K562 (cell line): ENCODE measurements at regions not wholly inside any gene's neighbourhood (a gene's known extent, or its start where the extent isn't known, plus 50 kb on each side); places are given as distances from the start of the nearest gene placed in this dataset.

Experiments used
- ATAC-seq: fragments of 200-7000 bp; cut with Tn5 transposase; 3 replicates; pipeline ENCODE4 v1.9.1; 2020; ENCODE audit warnings: moderate library complexity
- BruUV-seq: library from RNA; stranded (reverse); fragments of 400-500 nt; replicated peaks from 2 replicates; lab custom pipeline; 2021; lab: Mats Ljungman, UMichigan
- CTCF ChIA-PET: fragments of 300-600 bp; formaldehyde crosslinking; extraction: SDS; loops from one replicate; lab custom pipeline; 2021; ENCODE audit warnings: low intra/inter-chr PET ratio; lab: Yijun Ruan, JAX
- POLR2A ChIA-PET: fragments of 300-600, 350-650 bp; sonication (Branson Sonifier 250); formaldehyde crosslinking; extraction: SDS; loops from one replicate; lab custom pipeline; 2021; ENCODE audit warnings: antibody characterized with exemption, inconsistent platforms; lab: Yijun Ruan, JAX
- DNase-seq, 4 experiments: peaks; one replicate each; pipeline versions ENCODE4 v3.0.0 to v3.0.0-alpha.2; 2011 to 2018; ENCODE audit warnings: low spot score in 3 of 4, mixed read lengths in 3 of 4; ENCODE audit errors: extremely low read depth in 1 of 4
- FAIRE-seq: peaks from 2 replicates; lab custom pipeline; 2011; peaks lifted over from hg19 to GRCh38; lab: Jason Lieb, UNC
- H2AFZ ChIP-seq: 2 replicates; pipeline ENCODE4 v1.6.0; 2011; ENCODE audit warnings: low read depth, low read length, control low read depth, inconsistent platforms
- H3K27ac ChIP-seq: fragments of 200-600 bp; 3 replicates; pipeline ENCODE4 v1.8.0; 2011; ENCODE audit warnings: low read depth, mild to moderate bottlenecking, control low read depth, inconsistent platforms, low read length, moderate library complexity, mixed read lengths; ENCODE audit errors: extremely low read depth
- H3K27me3 ChIP-seq, 2 experiments: fragments of 300-600 bp in 1 of 2; 2 replicates in 1 of 2; 3 replicates in 1 of 2; pipeline versions ENCODE4 v1.6.0 to v1.8.0; 2011; ENCODE audit warnings: inconsistent platforms in 2 of 2, low read length in 2 of 2, mild to moderate bottlenecking in 1 of 2, mixed read lengths in 1 of 2, moderate library complexity in 1 of 2; ENCODE audit not compliant: control insufficient read depth in 2 of 2, insufficient read depth in 2 of 2
- H3K36me3 ChIP-seq: fragments of 300-600 bp; 3 replicates; pipeline ENCODE4 v1.8.0; 2011; ENCODE audit warnings: mild to moderate bottlenecking, low read length, inconsistent platforms; ENCODE audit not compliant: control insufficient read depth, insufficient read depth
- H3K4me1 ChIP-seq, 2 experiments: fragments of 200-600 bp in 1 of 2; replicated peaks in 1 of 2; 2 replicates in 1 of 2; 3 replicates in 1 of 2; pipeline versions ENCODE4 v1.5.1 to v1.8.0; 2011; ENCODE audit warnings: inconsistent platforms in 2 of 2, low read length in 2 of 2, mild to moderate bottlenecking in 1 of 2, mixed read lengths in 1 of 2, moderate library complexity in 1 of 2; ENCODE audit not compliant: control insufficient read depth in 2 of 2, insufficient read depth in 2 of 2
- H3K4me2 ChIP-seq: 2 replicates; pipeline ENCODE4 v1.6.1; 2011; ENCODE audit warnings: low read length, control low read depth, inconsistent platforms, mixed read lengths; ENCODE audit not compliant: insufficient read depth
- H3K4me3 ChIP-seq: fragments of 200-600 bp; sonication (generic), shearing (Covaris generic); 2 replicates; pipeline ENCODE4 v1.5.1; 2016; ENCODE audit warnings: control low read depth, inconsistent platforms
- H3K79me2 ChIP-seq: fragments of 200-600 bp; 3 replicates; pipeline ENCODE4 v1.8.0; 2011; ENCODE audit warnings: low read length, inconsistent platforms; ENCODE audit not compliant: control insufficient read depth, insufficient read depth
- H3K9ac ChIP-seq, 2 experiments: 2 replicates each; pipeline versions ENCODE4 v1.6.0 to v1.6.1; 2011; ENCODE audit warnings: low read depth in 2 of 2, low read length in 2 of 2, control low read depth in 1 of 2, inconsistent platforms in 1 of 2, mild to moderate bottlenecking in 1 of 2, mixed read lengths in 1 of 2; ENCODE audit not compliant: insufficient read depth in 1 of 2
- H3K9me1 ChIP-seq: one replicate; pipeline ENCODE4 v1.6.0; 2011; ENCODE audit warnings: inconsistent platforms, mild to moderate bottlenecking, low read length, moderate library complexity; ENCODE audit not compliant: control insufficient read depth, insufficient read depth
- H3K9me3 ChIP-seq: replicated peaks from 2 replicates; pipeline ENCODE4 v1.5.1; 2011; ENCODE audit warnings: low read depth, low read length, inconsistent platforms; ENCODE audit not compliant: control insufficient read depth, insufficient read depth
- H4K20me1 ChIP-seq: replicated peaks from 2 replicates; pipeline ENCODE4 v1.6.1; 2011; ENCODE audit warnings: low read length, inconsistent platforms, mixed read lengths; ENCODE audit not compliant: control insufficient read depth, insufficient read depth
- CREB3L1 ChIP-seq: fragments of 450-650 bp; IDR thresholded peaks from 2 replicates; pipeline ENCODE4 v1.6.1; 2014; ENCODE audit warnings: low read depth, mild to moderate bottlenecking, moderate library complexity, borderline replicate concordance
- FOXJ2 ChIP-seq: fragments of 200-800 bp; sonication (Bioruptor generic); IDR thresholded peaks from 2 replicates; pipeline ENCODE4 v1.6.1; 2016; ENCODE audit warnings: missing genetic modification characterization, missing compliant biosample characterization
- FOXP1 ChIP-seq: sonication (generic); formaldehyde crosslinking; IDR thresholded peaks from 2 replicates; pipeline ENCODE4 v1.8.0; 2022; ENCODE audit warnings: mild to moderate bottlenecking, missing genetic modification reagents
- MBD2 ChIP-seq: sonication (generic); IDR thresholded peaks from 2 replicates; pipeline ENCODE4 v1.6.1; 2016; ENCODE audit warnings: low read depth, borderline replicate concordance
- NFRKB ChIP-seq: fragments of 450-650 bp; IDR thresholded peaks from 2 replicates; pipeline ENCODE4 v1.6.1; 2016; ENCODE audit warnings: low read depth
- PTBP1 ChIP-seq: fragments of 200-400 bp; formaldehyde crosslinking; IDR thresholded peaks from 2 replicates; pipeline ENCODE4 v1.6.1; 2017; ENCODE audit warnings: low read depth, low read length
- STAT6 ChIP-seq: sonication (generic); formaldehyde crosslinking; IDR thresholded peaks from 2 replicates; pipeline ENCODE4 v1.8.1; 2023; ENCODE audit warnings: mild to moderate bottlenecking, missing genetic modification reagents
- ZNF583 ChIP-seq: fragments of 250-450 bp; sonication (Bioruptor Pico); IDR thresholded peaks from 2 replicates; pipeline ENCODE4 v1.4.0; 2020
- WGBS: fragments of 100-300 bp; shearing (Covaris generic); methylation state at CpG from one replicate; pipeline ENCODE4 v1.1.6; 2016; ENCODE audit warnings: low coverage, mixed read lengths; ENCODE audit not compliant: insufficient coverage; ENCODE audit errors: missing lambda C conversion rate; 5-methylcytosine and 5-hydroxymethylcytosine counted together
- in situ Hi-C: fragments of 300-500 bp; cut with MboI; formaldehyde crosslinking; loops from 4 replicates; pipeline ENCODE4 v1.15.0; 2018; ENCODE audit warnings: inconsistent platforms, mixed read lengths
- intact Hi-C: fragments of 100-400 bp; cut with micrococcal nuclease; formaldehyde crosslinking; loops from 2 replicates; pipeline ENCODE4 v1.14.2; 2022
- TF ChIP-seq, protein P1 (sequence below): sonication (generic); formaldehyde crosslinking; IDR thresholded peaks from 2 replicates; pipeline ENCODE4 v1.8.1; 2022; ENCODE audit warnings: missing genetic modification reagents
- TF ChIP-seq, protein P2 (sequence below): fragments of 450-650 bp; IDR thresholded peaks from 2 replicates; pipeline ENCODE4 v1.7.0; 2016; ENCODE audit warnings: borderline replicate concordance
- TF ChIP-seq, protein P3 (sequence below): fragments of 450-650 bp; IDR thresholded peaks from 2 replicates; pipeline ENCODE4 v1.7.1; 2018; ENCODE audit warnings: mild to moderate bottlenecking, low read depth; ENCODE audit not compliant: partially characterized antibody

- DNase-seq, result no peak
- no peaks in the 10 kb centered on the region for H3K79me2 ChIP-seq
- no peak overlapping the region for H3K27ac ChIP-seq
- H3K36me3 ChIP-seq, result no peaks in the 10 kb centered on the region
- peaks cover 8 to 33% of the 10 kb centered on the region in 2 experiments; a peak in 4 of 5 replicates for H3K27me3 ChIP-seq
- H3K9me3 ChIP-seq, result no peaks in the 10 kb centered on the region
- no peak overlapping the region for H2AFZ ChIP-seq
- no peak for FAIRE-seq
- H3K4me2 ChIP-seq, result no peak overlapping the region
- no TSS peak for BruUV-seq
- no peaks in the 10 kb centered on the region for H3K9me1 ChIP-seq
- intact Hi-C loops (no loop called here), in situ Hi-C loops (no loop called here)
- no peak for TF ChIP-seq STAT6 (CRISPR knock-in tag)
- TF ChIP-seq, protein P1, sequence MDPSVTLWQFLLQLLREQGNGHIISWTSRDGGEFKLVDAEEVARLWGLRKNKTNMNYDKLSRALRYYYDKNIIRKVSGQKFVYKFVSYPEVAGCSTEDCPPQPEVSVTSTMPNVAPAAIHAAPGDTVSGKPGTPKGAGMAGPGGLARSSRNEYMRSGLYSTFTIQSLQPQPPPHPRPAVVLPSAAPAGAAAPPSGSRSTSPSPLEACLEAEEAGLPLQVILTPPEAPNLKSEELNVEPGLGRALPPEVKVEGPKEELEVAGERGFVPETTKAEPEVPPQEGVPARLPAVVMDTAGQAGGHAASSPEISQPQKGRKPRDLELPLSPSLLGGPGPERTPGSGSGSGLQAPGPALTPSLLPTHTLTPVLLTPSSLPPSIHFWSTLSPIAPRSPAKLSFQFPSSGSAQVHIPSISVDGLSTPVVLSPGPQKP (CRISPR knock-in tag), result no peak
- TF ChIP-seq, protein P2, sequence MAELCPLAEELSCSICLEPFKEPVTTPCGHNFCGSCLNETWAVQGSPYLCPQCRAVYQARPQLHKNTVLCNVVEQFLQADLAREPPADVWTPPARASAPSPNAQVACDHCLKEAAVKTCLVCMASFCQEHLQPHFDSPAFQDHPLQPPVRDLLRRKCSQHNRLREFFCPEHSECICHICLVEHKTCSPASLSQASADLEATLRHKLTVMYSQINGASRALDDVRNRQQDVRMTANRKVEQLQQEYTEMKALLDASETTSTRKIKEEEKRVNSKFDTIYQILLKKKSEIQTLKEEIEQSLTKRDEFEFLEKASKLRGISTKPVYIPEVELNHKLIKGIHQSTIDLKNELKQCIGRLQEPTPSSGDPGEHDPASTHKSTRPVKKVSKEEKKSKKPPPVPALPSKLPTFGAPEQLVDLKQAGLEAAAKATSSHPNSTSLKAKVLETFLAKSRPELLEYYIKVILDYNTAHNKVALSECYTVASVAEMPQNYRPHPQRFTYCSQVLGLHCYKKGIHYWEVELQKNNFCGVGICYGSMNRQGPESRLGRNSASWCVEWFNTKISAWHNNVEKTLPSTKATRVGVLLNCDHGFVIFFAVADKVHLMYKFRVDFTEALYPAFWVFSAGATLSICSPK, result no peak
- TF ChIP-seq FOXJ2 (tag), result no peak
- no peak for TF ChIP-seq PTBP1
- no peak for TF ChIP-seq MBD2
- TF ChIP-seq, protein P3, sequence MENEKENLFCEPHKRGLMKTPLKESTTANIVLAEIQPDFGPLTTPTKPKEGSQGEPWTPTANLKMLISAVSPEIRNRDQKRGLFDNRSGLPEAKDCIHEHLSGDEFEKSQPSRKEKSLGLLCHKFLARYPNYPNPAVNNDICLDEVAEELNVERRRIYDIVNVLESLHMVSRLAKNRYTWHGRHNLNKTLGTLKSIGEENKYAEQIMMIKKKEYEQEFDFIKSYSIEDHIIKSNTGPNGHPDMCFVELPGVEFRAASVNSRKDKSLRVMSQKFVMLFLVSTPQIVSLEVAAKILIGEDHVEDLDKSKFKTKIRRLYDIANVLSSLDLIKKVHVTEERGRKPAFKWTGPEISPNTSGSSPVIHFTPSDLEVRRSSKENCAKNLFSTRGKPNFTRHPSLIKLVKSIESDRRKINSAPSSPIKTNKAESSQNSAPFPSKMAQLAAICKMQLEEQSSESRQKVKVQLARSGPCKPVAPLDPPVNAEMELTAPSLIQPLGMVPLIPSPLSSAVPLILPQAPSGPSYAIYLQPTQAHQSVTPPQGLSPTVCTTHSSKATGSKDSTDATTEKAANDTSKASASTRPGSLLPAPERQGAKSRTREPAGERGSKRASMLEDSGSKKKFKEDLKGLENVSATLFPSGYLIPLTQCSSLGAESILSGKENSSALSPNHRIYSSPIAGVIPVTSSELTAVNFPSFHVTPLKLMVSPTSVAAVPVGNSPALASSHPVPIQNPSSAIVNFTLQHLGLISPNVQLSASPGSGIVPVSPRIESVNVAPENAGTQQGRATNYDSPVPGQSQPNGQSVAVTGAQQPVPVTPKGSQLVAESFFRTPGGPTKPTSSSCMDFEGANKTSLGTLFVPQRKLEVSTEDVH, result no peak
- no peak for TF ChIP-seq FOXP1 (CRISPR knock-in tag)
- TF ChIP-seq ZNF583 (CRISPR knock-in tag), result no peak
- no peak for TF ChIP-seq CREB3L1
- no peak for TF ChIP-seq NFRKB
- CTCF ChIA-PET, result no interaction called here
- H3K4me1 ChIP-seq, result peaks cover 0 to 4% of the 10 kb centered on the region in 2 experiments; a peak in 1 of 5 replicates
- no peak for ATAC-seq
- POLR2A ChIA-PET, result no interaction called here
- no peak overlapping the region for H3K4me3 ChIP-seq
- no peak overlapping the region for H3K9ac ChIP-seq
- 2% methylated on average over 6 of the region's 6 CpGs for WGBS
- H4K20me1 ChIP-seq, result no peaks in the 10 kb centered on the region
Measured at GRCh38 chr7:25520516-25520915, 292.2 kb upstream of the NPVF start.
